Choroid plexus epithelial cell (primary cell): ENCODE measurements at regions not wholly inside any gene's neighbourhood (a gene's known extent, or its start where the extent isn't known, plus 50 kb on each side); places are given as distances from the start of the nearest gene placed in this dataset.

Source experiments
- DNase-seq: peaks from one replicate; pipeline ENCODE4 v3.0.0-alpha.2; 2010; ENCODE audit warnings: low read depth
- H3K4me3 ChIP-seq: 2 replicates; pipeline ENCODE4 v1.5.1; 2011; ENCODE audit warnings: low read depth, mild to moderate bottlenecking, control low read depth, low read length, moderate library complexity
- TF ChIP-seq, protein P1 (sequence below): conservative IDR thresholded peaks from 2 replicates; pipeline ENCODE4 v1.5.1; 2011; ENCODE audit warnings: low read depth, mild to moderate bottlenecking, control low read depth, inconsistent platforms, low read length, moderate library complexity

GRCh38 chr14:55514819-55515490, 65.1 kb upstream of the KTN1 start:
- DNase-seq, result peak; percentile 83
- TF ChIP-seq, protein P1, sequence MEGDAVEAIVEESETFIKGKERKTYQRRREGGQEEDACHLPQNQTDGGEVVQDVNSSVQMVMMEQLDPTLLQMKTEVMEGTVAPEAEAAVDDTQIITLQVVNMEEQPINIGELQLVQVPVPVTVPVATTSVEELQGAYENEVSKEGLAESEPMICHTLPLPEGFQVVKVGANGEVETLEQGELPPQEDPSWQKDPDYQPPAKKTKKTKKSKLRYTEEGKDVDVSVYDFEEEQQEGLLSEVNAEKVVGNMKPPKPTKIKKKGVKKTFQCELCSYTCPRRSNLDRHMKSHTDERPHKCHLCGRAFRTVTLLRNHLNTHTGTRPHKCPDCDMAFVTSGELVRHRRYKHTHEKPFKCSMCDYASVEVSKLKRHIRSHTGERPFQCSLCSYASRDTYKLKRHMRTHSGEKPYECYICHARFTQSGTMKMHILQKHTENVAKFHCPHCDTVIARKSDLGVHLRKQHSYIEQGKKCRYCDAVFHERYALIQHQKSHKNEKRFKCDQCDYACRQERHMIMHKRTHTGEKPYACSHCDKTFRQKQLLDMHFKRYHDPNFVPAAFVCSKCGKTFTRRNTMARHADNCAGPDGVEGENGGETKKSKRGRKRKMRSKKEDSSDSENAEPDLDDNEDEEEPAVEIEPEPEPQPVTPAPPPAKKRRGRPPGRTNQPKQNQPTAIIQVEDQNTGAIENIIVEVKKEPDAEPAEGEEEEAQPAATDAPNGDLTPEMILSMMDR, result no peak
- no peak overlapping the region for H3K4me3 ChIP-seq

GRCh38 chr14:55516776-55517175, 63.2 kb upstream of the KTN1 start:
- H3K4me3 ChIP-seq, result no peak overlapping the region
- TF ChIP-seq, protein P1, result no peak
- no peak for DNase-seq

GRCh38 chr14:55518391-55518790, 61.6 kb upstream of the KTN1 start:
- peak; percentile 46 for DNase-seq
- TF ChIP-seq, protein P1, result no peak
- H3K4me3 ChIP-seq, result no peak overlapping the region

DNA sequence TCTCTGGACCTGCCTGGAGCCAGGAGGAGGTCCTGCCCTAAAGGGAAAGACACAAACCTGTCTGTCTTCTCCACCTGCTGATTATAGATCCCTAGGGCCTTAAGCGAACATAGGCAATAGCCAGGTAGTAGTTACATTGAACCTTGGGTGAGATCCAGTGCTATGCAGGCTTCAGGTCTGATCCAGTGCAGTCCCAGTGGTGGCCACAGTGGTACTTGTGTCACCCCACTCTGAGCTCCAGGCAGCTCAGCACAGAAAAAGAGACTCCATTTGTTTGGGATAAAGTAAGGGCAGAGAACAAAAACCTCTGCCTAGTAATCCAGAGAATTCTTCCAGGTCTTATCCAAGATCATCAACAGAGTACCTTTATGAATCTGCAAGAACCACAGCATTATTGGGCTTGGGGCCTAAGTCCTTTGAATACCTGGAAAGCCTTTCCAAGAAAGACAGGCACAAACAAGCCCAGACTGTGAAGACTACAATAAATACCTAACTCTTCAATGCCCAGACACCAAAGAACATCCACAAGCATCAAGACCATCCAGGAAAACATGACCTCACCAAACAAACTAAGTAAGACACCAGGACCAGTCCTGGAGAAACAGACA, 60.4 kb upstream of the KTN1 start:
- H3K4me3 ChIP-seq, result no peak overlapping the region
- TF ChIP-seq, protein P1, result no peak
- no peak for DNase-seq

DNA sequence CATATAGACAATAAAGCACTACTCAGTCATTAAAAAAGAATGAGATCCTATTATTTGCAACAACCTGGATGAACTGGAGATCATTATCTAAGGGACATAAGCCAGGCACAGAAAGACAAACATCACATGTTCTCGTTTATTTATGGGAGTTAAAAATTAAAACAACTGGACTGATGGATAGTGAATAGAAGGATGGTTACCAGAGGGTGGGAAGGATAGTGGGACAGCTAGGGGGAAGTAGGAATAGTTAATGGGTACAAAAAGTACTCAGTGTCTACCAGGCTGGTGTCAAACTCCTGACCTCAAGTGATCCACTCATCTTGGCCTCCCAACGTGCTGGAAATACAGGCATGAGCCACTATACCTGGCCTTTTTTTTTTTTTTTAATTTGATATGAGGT, 56.7 kb upstream of the KTN1 start:
- DNase-seq, result no peak
- TF ChIP-seq, protein P1, result no peak
- no peak overlapping the region for H3K4me3 ChIP-seq
